Liver (tissue), 8 donors: ENCODE measurements at regions not wholly inside any gene's neighbourhood (a gene's known extent, or its start where the extent isn't known, plus 50 kb on each side); places are given as distances from the start of the nearest gene placed in this dataset.

Source experiments
- DNase-seq: peaks from one replicate; pipeline ENCODE4 v3.0.0-alpha.2; 2017; ENCODE audit warnings: low spot score
- H3K27ac ChIP-seq, 2 donors: one replicate each; pipeline ENCODE4 v1.7.0; 2013; ENCODE audit warnings: inconsistent platforms in 2 of 2, low read length in 2 of 2, control low read depth in 1 of 2, low read depth in 1 of 2, mild to moderate bottlenecking in 1 of 2
- H3K27me3 ChIP-seq, 4 donors: one replicate each; pipeline versions ENCODE4 v1.6.1 to v1.7.0; 2013; ENCODE audit warnings: low read length in 3 of 4, inconsistent platforms in 1 of 4, mild to moderate bottlenecking in 1 of 4, moderate library complexity in 1 of 4; ENCODE audit not compliant: control insufficient read depth in 4 of 4, insufficient read depth in 4 of 4
- H3K36me3 ChIP-seq, 4 donors: one replicate each; pipeline versions ENCODE4 v1.6.1 to v1.7.0; 2013; ENCODE audit warnings: low read length in 3 of 4, mild to moderate bottlenecking in 3 of 4, low read depth in 1 of 4, moderate library complexity in 1 of 4; ENCODE audit not compliant: control insufficient read depth in 4 of 4, insufficient read depth in 3 of 4
- H3K4me1 ChIP-seq, 4 donors: one replicate each; pipeline versions ENCODE4 v1.6.1 to v1.7.0; 2013; ENCODE audit warnings: low read length in 3 of 4, mild to moderate bottlenecking in 3 of 4, moderate library complexity in 1 of 4; ENCODE audit not compliant: control insufficient read depth in 4 of 4, insufficient read depth in 4 of 4
- H3K4me3 ChIP-seq, 3 donors: one replicate each; pipeline versions ENCODE4 v1.6.1 to v1.7.0; 2013; ENCODE audit warnings: low read length in 3 of 3, control low read depth in 1 of 3, low read depth in 1 of 3, mild to moderate bottlenecking in 1 of 3
- H3K9ac ChIP-seq, 2 donors: one replicate each; pipeline ENCODE4 v1.7.0; 2013; ENCODE audit warnings: low read length in 2 of 2, mild to moderate bottlenecking in 2 of 2, moderate library complexity in 2 of 2, control low read depth in 1 of 2, low read depth in 1 of 2
- H3K9me3 ChIP-seq, 4 donors: one replicate each; pipeline versions ENCODE4 v1.6.1 to v1.7.0; 2013; ENCODE audit warnings: low read length in 3 of 4; ENCODE audit not compliant: control insufficient read depth in 4 of 4
- EGR1 ChIP-seq, 2 donors: IDR thresholded peaks; 2 replicates each; pipeline ENCODE4 v1.6.1; 2016 to 2018; ENCODE audit warnings: antibody characterized with exemption in 2 of 2, low read depth in 2 of 2
- FOXA1 ChIP-seq: IDR thresholded peaks from 2 replicates; pipeline ENCODE4 v1.6.1; 2016; ENCODE audit warnings: antibody characterized with exemption
- FOXA2 ChIP-seq: IDR thresholded peaks from 2 replicates; pipeline ENCODE4 v1.6.1; 2016; ENCODE audit warnings: antibody characterized with exemption
- GABPA ChIP-seq, 2 donors: IDR thresholded peaks in 1 of 2; conservative IDR thresholded peaks in 1 of 2; 2 replicates each; pipeline ENCODE4 v1.6.1; 2016; ENCODE audit warnings: antibody characterized with exemption in 2 of 2, mild to moderate bottlenecking in 1 of 2, moderate library complexity in 1 of 2
- HNF4A ChIP-seq, 2 donors: conservative IDR thresholded peaks; 2 replicates each; pipeline ENCODE4 v1.6.1; 2016; ENCODE audit warnings: antibody characterized with exemption in 2 of 2, mild to moderate bottlenecking in 2 of 2
- HNF4G ChIP-seq: IDR thresholded peaks from 2 replicates; pipeline ENCODE4 v1.6.1; 2016; ENCODE audit warnings: antibody characterized with exemption
- JUND ChIP-seq, 2 donors: IDR thresholded peaks; 2 replicates each; pipeline ENCODE4 v1.6.1; 2016; ENCODE audit warnings: antibody characterized with exemption in 2 of 2
- NR2F2 ChIP-seq: IDR thresholded peaks from 2 replicates; pipeline ENCODE4 v1.6.1; 2016; ENCODE audit warnings: antibody characterized with exemption
- RAD21 ChIP-seq, 2 donors: IDR thresholded peaks; 2 replicates each; pipeline ENCODE4 v1.6.1; 2016; ENCODE audit warnings: antibody characterized with exemption in 2 of 2, mild to moderate bottlenecking in 2 of 2
- RXRA ChIP-seq, 2 donors: IDR thresholded peaks; 2 replicates each; pipeline ENCODE4 v1.6.1; 2017 to 2018; ENCODE audit warnings: antibody characterized with exemption in 2 of 2, mild to moderate bottlenecking in 1 of 2
- SP1 ChIP-seq: IDR thresholded peaks from 2 replicates; pipeline ENCODE4 v1.6.1; 2018; ENCODE audit warnings: antibody characterized with exemption, mild to moderate bottlenecking
- TAF1 ChIP-seq: conservative IDR thresholded peaks from 2 replicates; pipeline ENCODE4 v1.6.1; 2016; ENCODE audit warnings: antibody characterized with exemption, mild to moderate bottlenecking
- YY1 ChIP-seq: IDR thresholded peaks from 2 replicates; pipeline ENCODE4 v1.6.1; 2016; ENCODE audit warnings: antibody characterized with exemption, mild to moderate bottlenecking
- WGBS: extraction: QIAGEN DNeasy Blood & Tissue Kit; methylation state at CpG from one replicate; pipeline ENCODE4 v1.1.7; 2013; 5-methylcytosine and 5-hydroxymethylcytosine counted together
- TF ChIP-seq, protein P1 (sequence below): fragments of 150-350 bp; IDR thresholded peaks from 2 replicates; pipeline ENCODE4 v1.5.1; 2017; ENCODE audit warnings: improper control_type of control experiment, low read depth, low read length; ENCODE audit not compliant: missing input control
- TF ChIP-seq, protein P2 (sequence below): IDR thresholded peaks from 2 replicates; pipeline ENCODE4 v1.6.1; 2016; ENCODE audit warnings: antibody characterized with exemption
- TF ChIP-seq, protein P3 (sequence below): IDR thresholded peaks from 2 replicates; pipeline ENCODE4 v1.6.1; 2016; ENCODE audit warnings: antibody characterized with exemption
- TF ChIP-seq, protein P4 (sequence below): IDR thresholded peaks from 2 replicates; pipeline ENCODE4 v1.6.1; 2016; ENCODE audit warnings: antibody characterized with exemption, mild to moderate bottlenecking
- TF ChIP-seq, protein P5 (sequence below): IDR thresholded peaks from 2 replicates; pipeline ENCODE4 v1.6.1; 2016; ENCODE audit warnings: antibody characterized with exemption
- donor health status: healthy.
- donor health status: healthy.
- donor health status: healthy.
- donor health status: healthy.
- donor health status: healthy.

DNA sequence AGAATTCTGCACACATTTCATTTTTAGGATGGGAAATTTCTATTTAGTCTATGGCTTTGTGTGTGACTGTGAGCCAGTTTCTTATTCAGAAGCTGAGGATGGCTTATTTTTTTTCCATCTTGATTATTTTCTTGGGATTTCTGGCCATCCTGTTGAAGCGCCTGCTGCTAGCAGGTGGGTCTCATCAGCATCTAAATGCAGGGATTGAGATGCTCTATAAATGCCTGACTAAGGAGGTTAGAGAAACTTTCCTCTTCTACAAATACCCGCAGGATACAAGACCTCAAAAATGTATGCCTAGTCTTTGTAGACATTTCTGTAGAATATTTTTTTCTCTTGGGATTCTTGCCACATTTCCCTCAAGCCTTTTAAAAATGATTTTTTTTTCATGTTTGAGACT lies 138.0 kb upstream of the CCN2 start:
- Histone ChIP-seq H3K27me3 (no peaks in the 10 kb centered on the region), H3K9me3 (peaks cover 0 to 2% (median 0%) of the 10 kb centered on the region in 4 donors), H3K27ac (no peak overlapping the region), H3K4me3 (no peak overlapping the region), H3K9ac (no peak overlapping the region), H3K36me3 (no peaks in the 10 kb centered on the region), H3K4me1 (no peaks in the 10 kb centered on the region)
- 88% methylated on average over 2 of the region's 2 CpGs for WGBS
- TF ChIP-seq FOXA2 (no peak), GABPA (IDR thresholded peaks at IDR 0.05 in 1 of 2, conservative IDR thresholded peaks at IDR 0.05 in 1 of 2) (no peak), HNF4A (conservative IDR thresholded peaks at IDR 0.05) (no peak), FOXA1 (no peak), EGR1 (IDR thresholded peaks at IDR 0.05; ENCODE audit: low read depth in 2 of 2) (no peak)
- TF ChIP-seq, protein P1, sequence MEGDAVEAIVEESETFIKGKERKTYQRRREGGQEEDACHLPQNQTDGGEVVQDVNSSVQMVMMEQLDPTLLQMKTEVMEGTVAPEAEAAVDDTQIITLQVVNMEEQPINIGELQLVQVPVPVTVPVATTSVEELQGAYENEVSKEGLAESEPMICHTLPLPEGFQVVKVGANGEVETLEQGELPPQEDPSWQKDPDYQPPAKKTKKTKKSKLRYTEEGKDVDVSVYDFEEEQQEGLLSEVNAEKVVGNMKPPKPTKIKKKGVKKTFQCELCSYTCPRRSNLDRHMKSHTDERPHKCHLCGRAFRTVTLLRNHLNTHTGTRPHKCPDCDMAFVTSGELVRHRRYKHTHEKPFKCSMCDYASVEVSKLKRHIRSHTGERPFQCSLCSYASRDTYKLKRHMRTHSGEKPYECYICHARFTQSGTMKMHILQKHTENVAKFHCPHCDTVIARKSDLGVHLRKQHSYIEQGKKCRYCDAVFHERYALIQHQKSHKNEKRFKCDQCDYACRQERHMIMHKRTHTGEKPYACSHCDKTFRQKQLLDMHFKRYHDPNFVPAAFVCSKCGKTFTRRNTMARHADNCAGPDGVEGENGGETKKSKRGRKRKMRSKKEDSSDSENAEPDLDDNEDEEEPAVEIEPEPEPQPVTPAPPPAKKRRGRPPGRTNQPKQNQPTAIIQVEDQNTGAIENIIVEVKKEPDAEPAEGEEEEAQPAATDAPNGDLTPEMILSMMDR: no peak
- TF ChIP-seq, protein P2, sequence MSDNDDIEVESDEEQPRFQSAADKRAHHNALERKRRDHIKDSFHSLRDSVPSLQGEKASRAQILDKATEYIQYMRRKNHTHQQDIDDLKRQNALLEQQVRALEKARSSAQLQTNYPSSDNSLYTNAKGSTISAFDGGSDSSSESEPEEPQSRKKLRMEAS: no peak
- no peak for DNase-seq

DNA sequence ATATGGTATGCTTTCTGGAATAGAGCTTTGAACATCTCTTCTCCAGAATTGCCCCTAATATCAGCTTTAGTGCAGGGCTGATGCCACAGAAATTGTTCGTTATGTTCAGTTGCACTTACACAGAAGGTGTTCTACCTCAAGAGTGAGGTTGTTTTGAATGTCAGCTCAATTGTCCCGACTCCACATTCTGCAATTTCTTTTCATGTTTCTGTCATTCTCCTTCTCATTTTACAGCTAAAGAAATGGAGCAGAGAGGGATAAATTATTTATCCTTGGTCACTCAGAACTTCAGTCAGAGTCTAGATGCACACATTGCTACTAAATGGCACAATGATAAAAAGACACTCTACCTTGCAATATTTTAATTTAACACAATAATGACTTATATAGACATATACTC lies 137.0 kb upstream of the CCN2 start:
- Histone ChIP-seq H3K9me3 (peaks cover 0 to 2% (median 0%) of the 10 kb centered on the region in 4 donors), H3K36me3 (no peaks in the 10 kb centered on the region), H3K4me3 (no peak overlapping the region), H3K27me3 (no peaks in the 10 kb centered on the region), H3K9ac (no peak overlapping the region), H3K27ac (no peak overlapping the region), H3K4me1 (no peaks in the 10 kb centered on the region)
- no peak for TF ChIP-seq SP1
- no peak for TF ChIP-seq FOXA2
- TF ChIP-seq, protein P3, sequence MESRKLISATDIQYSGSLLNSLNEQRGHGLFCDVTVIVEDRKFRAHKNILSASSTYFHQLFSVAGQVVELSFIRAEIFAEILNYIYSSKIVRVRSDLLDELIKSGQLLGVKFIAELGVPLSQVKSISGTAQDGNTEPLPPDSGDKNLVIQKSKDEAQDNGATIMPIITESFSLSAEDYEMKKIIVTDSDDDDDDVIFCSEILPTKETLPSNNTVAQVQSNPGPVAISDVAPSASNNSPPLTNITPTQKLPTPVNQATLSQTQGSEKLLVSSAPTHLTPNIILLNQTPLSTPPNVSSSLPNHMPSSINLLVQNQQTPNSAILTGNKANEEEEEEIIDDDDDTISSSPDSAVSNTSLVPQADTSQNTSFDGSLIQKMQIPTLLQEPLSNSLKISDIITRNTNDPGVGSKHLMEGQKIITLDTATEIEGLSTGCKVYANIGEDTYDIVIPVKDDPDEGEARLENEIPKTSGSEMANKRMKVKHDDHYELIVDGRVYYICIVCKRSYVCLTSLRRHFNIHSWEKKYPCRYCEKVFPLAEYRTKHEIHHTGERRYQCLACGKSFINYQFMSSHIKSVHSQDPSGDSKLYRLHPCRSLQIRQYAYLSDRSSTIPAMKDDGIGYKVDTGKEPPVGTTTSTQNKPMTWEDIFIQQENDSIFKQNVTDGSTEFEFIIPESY: no peak
- no peak for TF ChIP-seq GABPA (IDR thresholded peaks at IDR 0.05 in 1 of 2, conservative IDR thresholded peaks at IDR 0.05 in 1 of 2)
- no peak for TF ChIP-seq NR2F2
- TF ChIP-seq HNF4A (conservative IDR thresholded peaks at IDR 0.05): no peak
- no peak for TF ChIP-seq HNF4G
- TF ChIP-seq, protein P4, sequence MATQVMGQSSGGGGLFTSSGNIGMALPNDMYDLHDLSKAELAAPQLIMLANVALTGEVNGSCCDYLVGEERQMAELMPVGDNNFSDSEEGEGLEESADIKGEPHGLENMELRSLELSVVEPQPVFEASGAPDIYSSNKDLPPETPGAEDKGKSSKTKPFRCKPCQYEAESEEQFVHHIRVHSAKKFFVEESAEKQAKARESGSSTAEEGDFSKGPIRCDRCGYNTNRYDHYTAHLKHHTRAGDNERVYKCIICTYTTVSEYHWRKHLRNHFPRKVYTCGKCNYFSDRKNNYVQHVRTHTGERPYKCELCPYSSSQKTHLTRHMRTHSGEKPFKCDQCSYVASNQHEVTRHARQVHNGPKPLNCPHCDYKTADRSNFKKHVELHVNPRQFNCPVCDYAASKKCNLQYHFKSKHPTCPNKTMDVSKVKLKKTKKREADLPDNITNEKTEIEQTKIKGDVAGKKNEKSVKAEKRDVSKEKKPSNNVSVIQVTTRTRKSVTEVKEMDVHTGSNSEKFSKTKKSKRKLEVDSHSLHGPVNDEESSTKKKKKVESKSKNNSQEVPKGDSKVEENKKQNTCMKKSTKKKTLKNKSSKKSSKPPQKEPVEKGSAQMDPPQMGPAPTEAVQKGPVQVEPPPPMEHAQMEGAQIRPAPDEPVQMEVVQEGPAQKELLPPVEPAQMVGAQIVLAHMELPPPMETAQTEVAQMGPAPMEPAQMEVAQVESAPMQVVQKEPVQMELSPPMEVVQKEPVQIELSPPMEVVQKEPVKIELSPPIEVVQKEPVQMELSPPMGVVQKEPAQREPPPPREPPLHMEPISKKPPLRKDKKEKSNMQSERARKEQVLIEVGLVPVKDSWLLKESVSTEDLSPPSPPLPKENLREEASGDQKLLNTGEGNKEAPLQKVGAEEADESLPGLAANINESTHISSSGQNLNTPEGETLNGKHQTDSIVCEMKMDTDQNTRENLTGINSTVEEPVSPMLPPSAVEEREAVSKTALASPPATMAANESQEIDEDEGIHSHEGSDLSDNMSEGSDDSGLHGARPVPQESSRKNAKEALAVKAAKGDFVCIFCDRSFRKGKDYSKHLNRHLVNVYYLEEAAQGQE: no peak
- TF ChIP-seq RXRA (IDR thresholded peaks at IDR 0.05): no peak
- TF ChIP-seq, protein P1: no peak
- TF ChIP-seq EGR1 (IDR thresholded peaks at IDR 0.05; ENCODE audit: low read depth in 2 of 2): no peak
- TF ChIP-seq, protein P2: no peak
- no peak for TF ChIP-seq JUND (IDR thresholded peaks at IDR 0.05)
- TF ChIP-seq RAD21 (IDR thresholded peaks at IDR 0.05): no peak
- no peak for TF ChIP-seq FOXA1
- TF ChIP-seq, protein P5, sequence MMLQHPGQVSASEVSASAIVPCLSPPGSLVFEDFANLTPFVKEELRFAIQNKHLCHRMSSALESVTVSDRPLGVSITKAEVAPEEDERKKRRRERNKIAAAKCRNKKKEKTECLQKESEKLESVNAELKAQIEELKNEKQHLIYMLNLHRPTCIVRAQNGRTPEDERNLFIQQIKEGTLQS: no peak
- TF ChIP-seq TAF1: no peak
- no peak for TF ChIP-seq YY1
- no peak for DNase-seq
- 88% methylated on average over 2 of the region's 2 CpGs for WGBS
